GM21576 (cell line): ENCODE measurements at regions not wholly inside any gene's neighbourhood (a gene's known extent, or its start where the extent isn't known, plus 50 kb on each side); places are given as distances from the start of the nearest gene placed in this dataset.
"Not testable (repeated sequence)": the region's sequence is repeated elsewhere in the genome, so short reads cannot be mapped to it uniquely, and the experiment has no call there.

Experiments
- ATAC-seq: cut with Tn5 transposase; IDR thresholded peaks from one replicate; pipeline ENCODE4 v1.9.1; 2021; ENCODE audit warnings: mild to moderate bottlenecking, moderate library complexity; ENCODE audit not compliant: unreplicated experiment

DNA sequence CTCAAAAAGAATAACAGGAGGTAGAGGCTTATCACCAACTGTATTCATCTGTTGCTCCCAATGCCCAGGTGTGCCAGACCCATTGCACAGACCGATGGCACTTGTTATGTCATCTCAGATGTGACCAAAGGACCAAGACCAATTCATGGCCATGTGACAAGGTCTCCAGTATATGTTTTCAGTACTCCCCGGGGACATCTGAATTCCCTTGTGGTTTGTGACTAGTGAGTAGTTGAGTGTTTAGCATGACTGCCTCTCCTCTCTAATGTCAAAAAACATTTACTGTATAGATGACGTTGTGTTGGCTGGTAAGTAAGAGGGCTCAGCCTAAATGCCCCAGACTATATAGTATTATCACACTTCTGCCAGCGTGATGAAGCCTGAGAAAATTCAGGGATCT lies 202.1 kb upstream of the SMIM30 start:
- no peak for ATAC-seq

- ATAC-seq: no peak
Observed at GRCh38 chr7:113314594-113314993, 196.2 kb upstream of the SMIM30 start.

GRCh38 chr7:113308399-113308798 lies 190.0 kb upstream of the SMIM30 start:
- ATAC-seq: no peak

GRCh38 chr7:113307147-113307546 lies 188.8 kb upstream of the SMIM30 start:
- no peak for ATAC-seq

- ATAC-seq: no peak
Observed at GRCh38 chr7:113306302-113306701, 187.9 kb upstream of the SMIM30 start.

GRCh38 chr7:113304104-113304503 lies 185.8 kb upstream of the SMIM30 start:
- ATAC-seq: no peak

GRCh38 chr7:113303388-113303787 lies 185.0 kb upstream of the SMIM30 start:
- not testable (repeated sequence) for ATAC-seq

- no peak for ATAC-seq
Observed at GRCh38 chr7:113301983-113302382, 183.6 kb upstream of the SMIM30 start.

- ATAC-seq: no peak
Observed at GRCh38 chr7:113301141-113301540, 182.8 kb upstream of the SMIM30 start.

DNA sequence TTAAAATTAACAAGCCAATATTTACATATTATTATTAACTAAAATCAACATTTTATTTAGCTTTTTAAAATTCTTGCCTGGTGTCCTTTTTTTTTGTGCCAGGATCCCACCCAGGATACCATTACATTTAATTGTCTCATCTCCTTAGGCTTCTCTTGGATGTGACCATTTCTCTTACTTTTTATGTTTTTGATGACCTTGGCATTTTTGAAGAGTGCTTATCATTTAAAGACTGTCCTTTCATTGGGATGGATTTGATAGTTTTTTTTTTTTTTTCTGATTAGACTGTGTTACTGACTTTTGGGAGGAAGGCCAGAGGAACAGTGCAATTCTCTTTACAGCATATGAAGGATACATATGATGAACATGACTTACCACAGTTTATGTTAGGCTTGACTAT lies 181.4 kb upstream of the SMIM30 start:
- no peak for ATAC-seq

GRCh38 chr7:113298501-113298900 lies 180.1 kb upstream of the SMIM30 start:
- no peak for ATAC-seq

- no peak for ATAC-seq
Observed at GRCh38 chr7:113294750-113295149, 176.4 kb upstream of the SMIM30 start.

- no peak for ATAC-seq
Observed at GRCh38 chr7:113292105-113292504, 173.8 kb upstream of the SMIM30 start.

DNA sequence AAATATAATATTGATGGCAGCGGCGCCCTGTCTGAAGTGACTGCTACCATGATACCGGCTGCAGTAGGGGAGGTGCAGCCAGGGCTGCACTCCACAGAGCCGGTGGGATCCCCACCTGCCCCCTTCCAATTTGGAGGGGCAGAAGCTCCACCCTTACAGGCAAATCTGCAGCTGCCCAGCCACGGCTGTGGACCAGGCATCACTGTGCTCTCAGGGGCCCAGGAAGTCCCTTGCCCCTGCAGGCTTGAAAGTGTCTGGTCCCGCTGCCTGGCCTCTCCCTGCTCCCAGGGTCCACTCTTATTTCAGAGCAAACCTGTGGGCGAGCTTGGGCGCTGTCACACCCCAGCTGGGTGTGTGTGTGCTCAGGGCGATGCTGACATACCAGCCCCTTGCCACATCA lies 172.7 kb upstream of the SMIM30 start:
- no peak for ATAC-seq

DNA sequence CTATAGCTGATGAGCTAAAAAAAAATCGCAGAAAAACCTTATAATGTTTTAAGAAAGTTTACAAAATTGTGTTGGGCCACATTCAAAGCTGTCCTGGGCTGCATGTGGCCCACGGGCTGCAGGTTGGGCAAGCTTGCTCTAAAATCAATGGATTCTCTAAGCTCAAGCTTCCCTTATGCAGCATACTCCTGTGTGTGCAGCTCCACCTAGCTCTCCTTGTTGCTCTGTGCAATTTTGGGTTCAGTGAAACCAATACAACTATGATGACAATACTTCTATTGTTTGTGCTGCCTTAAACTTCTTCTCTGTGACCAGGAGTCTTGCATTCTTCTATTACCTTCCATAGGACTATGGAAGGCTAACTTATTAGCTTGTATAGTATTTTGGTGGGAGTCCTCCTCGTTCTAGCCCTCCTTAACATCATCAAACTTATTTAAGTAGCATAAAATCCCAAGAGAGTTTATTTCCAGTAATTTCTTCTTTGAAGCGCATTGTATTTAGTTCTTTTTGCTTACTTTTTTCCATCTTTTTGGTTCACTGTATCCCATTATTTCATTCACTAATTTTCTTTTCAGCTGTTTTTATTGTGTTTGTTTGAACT lies 170.9 kb upstream of the SMIM30 start:
- ATAC-seq: peak; percentile 77

- ATAC-seq: no peak
Observed at GRCh38 chr7:113285411-113285810, 167.1 kb upstream of the SMIM30 start.

DNA sequence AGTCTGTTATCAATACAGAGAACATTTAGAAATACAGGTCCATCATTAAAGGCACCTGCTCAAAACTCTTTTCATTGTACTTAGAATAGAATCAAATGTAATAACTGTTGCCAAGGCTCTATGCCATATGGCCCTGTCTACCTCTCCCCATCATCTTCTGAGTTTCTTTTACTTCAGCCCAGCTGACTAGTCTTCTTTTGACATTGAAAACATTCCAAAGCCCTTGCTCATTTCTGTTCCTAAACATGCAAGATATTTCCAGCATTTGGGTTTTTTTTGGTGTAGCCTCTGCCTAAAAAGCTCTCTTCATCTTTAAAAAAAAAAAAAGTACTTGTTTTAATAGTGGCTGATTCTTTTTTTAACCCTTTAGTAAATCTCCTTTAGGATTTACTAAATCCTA lies 165.5 kb upstream of the SMIM30 start:
- ATAC-seq: no peak

DNA sequence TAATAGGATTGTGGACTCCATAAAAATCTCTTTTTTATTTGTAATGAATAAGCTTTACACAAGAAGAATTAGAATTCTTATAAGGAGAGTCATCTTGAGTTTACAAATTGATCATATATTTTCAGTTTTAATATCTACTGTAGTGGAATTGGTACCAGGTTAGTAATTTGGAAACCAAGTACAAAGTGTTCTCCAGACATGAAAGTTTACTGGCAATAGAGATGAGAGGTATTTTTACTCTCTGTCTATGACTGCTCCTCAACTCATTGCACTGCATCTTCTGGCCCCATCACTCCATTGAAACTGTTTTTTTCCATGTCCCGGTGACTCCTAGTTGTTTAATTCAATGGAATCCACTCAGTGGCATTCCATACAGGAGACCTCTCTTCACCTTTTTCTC lies 164.5 kb upstream of the SMIM30 start:
- no peak for ATAC-seq

DNA sequence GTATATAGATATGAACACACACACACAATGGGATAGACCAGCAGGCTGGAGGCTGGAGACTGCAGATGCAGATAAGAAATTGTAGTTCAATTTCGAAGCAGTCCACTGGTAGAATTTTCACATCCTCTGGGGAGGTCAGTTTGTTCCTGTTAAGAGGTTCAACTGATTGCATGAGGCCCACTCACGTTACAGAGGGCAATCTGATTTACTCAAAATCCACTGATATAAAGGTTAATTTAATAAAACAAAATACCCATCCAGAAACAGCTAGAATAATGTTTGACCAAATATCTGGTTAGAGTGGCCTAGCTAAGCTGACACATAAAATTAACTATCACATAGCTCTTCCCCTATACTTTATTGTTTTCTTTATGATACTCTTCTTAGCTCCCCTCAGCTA lies 162.9 kb upstream of the SMIM30 start:
- ATAC-seq: no peak

DNA sequence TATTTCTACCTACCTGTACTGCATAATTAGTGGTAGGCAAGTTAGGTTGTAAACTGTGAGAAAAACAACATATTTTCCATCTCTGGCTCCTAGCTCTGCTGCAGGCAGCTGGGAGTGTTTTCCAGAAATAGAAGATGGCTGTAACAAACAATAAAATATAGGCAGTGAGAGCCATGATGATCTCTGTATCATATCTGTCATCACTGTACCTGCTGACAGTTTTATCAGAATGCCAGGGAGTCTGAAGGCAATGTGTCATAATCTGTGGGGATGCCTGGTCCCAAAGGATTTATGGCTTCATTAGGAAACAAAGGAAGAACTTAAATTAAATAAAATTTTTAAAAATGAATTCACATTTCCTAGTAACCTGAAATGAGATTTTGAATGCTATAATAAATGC lies 160.9 kb upstream of the SMIM30 start:
- ATAC-seq: no peak

- no peak for ATAC-seq
Observed at GRCh38 chr7:113270790-113271189, 152.4 kb upstream of the SMIM30 start.

GRCh38 chr7:113269592-113269991 lies 151.2 kb upstream of the SMIM30 start:
- ATAC-seq: not testable (repeated sequence)

DNA sequence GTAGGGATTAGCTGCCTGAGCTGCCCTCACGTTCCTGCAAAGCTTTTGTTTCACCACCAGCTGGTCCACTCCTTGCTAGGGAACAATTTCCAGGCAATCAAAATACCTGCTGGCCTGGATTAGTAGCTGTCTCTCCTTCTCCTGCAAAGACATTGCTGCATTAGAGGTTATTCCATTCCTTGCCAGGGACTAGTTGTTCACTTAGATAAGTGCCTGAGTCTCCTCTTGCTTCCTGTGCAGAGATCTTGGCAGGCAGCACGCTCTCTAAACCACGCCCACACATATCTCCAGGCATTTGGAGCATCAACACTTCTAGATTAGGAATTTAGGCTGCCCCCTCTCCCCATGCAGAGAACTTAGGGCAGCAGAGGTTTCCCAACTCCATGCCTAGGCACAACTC lies 150.4 kb upstream of the SMIM30 start:
- ATAC-seq: no peak
